ENCODE measurements at regions not wholly inside any gene's neighbourhood (a gene's known extent, or its start where the extent isn't known, plus 50 kb on each side); places are given as distances from the start of the nearest gene placed in this dataset.

- TF ChIP-seq CTCF (IDR thresholded peaks at IDR 0.05; ENCODE audit: low read length), result no peak
- no peak for TF ChIP-seq EZH2phosphoT487 (IDR thresholded peaks at IDR 0.05; ENCODE audit: low read length)
Measured at GRCh38 chr17:14487068-14487467, 186.2 kb downstream of the HS3ST3B1 start.
